ENCODE measurements at regions not wholly inside any gene's neighbourhood (a gene's known extent, or its start where the extent isn't known, plus 50 kb on each side); places are given as distances from the start of the nearest gene placed in this dataset.
"Not testable (repeated sequence)": the region's sequence is repeated elsewhere in the genome, so short reads cannot be mapped to it uniquely, and the experiment has no call there.

DNA sequence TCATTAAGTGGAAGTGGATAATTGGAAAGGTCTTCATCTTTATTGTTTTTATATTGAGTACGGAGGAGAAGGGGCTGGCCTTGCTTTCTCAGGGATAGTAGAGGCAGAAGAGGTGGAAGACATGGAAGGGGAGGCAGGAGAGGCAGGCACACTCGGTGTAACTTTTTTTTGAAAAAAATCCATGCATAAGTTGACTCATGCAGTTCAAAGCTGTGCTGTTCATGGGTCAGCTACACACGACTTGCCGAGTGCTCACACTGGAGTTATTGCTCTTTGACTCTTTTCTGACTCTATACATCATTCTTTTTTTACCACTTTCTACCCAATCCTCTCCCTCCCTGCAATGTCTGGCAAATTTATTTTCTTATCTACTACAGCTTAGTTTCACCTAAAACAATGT, 158.3 kb upstream of the AADAT start:
- DNase-seq = no peak

DNA sequence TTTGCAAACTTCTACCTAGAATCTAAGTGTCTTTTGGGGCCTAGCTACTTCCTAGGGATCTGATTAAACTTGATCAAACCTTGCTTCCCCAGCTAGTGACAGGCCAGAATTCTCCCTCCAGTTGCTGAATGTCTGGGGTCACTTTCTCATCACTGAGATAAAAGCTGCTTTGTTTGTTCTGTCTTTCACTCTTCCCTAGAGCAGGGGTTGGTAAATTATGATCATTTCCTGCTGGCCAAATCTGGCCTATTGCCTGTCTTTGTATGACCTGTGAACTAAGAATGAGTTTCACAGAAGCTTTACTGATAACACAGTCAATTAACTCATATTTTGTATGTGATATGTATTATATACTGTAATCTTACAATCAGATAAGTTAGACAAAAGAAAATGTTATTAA, 157.8 kb upstream of the AADAT start:
- no peak for DNase-seq

- no peak for DNase-seq
These were observed 154.0 kb upstream of the AADAT start for GRCh38 chr4:170243662-170244288.

- no peak for DNase-seq
These were observed 152.7 kb upstream of the AADAT start for GRCh38 chr4:170242471-170242870.

- DNase-seq = no peak
These were observed 145.0 kb upstream of the AADAT start for GRCh38 chr4:170234800-170235199.

GRCh38 chr4:170231377-170231776, 141.6 kb upstream of the AADAT start:
- no peak for DNase-seq

DNA sequence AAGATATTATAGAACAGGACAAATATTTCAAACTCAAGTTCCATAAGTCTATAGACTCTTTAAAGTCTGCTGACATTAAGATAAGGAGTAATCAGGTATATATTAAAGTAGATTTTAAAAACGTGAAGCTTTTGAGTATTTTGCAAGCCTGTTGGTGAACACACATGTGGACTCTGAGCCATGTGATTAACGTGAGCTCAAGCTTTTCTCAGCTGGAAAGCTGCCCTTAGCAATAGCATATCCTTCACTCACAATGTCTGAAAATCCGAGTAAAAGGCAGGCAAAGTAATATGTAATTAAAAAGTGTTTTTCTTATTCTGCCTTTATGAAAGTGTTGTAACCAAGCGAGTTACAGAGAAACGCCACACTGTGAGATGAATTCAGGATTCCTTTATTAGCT, 140.5 kb upstream of the AADAT start:
- DNase-seq = no peak

GRCh38 chr4:170229006-170229405, 139.2 kb upstream of the AADAT start:
- DNase-seq = no peak

GRCh38 chr4:170227928-170228327, 138.2 kb upstream of the AADAT start:
- no peak for DNase-seq

DNA sequence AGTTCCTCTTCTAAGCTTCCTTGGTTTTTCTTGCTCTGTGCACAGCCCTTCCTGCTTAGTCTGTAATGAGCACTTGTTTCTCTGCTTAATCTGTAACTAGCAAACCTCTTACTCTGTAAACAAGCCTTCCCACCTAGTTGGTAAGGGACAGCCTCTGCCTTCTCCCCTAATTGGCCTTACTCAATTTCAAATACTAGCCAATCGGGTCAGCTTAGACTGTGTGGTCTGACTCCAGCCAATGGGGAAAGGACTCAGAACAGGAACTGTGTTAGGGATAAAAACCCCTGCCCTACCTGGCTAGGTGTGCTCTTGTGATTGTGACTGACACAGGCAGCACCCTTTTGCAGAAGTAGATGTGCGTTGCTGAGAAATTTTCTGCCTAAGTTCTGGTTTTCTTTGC, 136.5 kb upstream of the AADAT start:
- DNase-seq = no peak

DNA sequence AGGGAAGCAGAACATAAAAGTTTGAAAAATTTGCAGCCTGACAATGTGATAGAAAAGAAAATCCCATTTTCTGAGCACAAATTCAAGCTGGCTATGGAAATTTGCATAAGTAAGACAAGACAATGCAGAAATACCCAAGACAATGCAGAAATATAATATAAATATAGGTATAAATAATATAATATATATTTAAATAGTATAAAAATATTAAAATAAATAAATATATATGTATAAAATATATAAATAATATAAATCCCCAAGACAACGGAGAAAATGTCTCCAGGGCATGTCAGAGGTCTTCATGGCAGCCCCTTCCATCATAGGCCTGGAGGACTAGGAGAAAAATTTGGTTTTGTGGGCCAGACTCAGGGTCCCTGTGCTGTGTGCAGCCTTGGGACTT, 125.0 kb upstream of the AADAT start:
- DNase-seq = no peak

DNA sequence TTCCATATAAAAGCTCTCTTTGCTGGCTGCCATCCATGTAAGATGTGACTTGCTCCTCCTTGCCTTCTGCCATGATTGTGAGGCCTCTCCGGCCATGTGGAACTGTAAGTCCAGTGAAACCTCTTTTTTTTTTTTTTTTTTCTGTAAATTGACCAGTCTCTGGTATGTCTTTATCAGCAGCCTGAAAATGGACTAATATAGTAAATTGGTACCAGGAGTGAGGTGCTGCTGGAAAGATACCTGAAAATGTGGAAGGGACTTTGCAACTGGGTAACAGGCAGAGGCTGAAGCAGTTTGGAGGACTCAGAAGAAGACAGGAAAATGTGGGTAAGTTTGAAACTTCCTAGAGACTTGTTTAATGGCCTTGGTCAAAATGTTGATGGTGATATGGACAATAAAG, 124.3 kb upstream of the AADAT start:
- DNase-seq = no peak

DNA sequence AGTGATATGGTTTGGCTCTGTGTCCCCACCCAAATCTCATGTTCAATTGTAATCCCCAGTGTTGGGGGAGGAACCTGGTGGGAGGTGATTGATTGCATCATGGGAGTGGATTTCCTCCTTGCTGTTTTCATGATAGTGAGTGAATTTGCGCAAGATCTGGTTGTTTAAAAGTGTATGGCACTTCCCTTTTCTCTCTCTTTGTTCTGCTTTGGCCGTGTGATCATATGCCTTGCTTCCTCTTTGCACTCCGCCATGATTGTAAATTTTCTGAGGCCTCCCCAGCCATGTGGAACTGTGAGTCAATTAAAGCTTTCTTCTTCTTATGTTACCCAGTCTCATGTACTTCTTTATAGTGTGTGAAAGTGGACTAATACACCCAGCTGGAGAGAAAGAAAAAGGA, 113.0 kb upstream of the AADAT start:
- DNase-seq = no peak

DNA sequence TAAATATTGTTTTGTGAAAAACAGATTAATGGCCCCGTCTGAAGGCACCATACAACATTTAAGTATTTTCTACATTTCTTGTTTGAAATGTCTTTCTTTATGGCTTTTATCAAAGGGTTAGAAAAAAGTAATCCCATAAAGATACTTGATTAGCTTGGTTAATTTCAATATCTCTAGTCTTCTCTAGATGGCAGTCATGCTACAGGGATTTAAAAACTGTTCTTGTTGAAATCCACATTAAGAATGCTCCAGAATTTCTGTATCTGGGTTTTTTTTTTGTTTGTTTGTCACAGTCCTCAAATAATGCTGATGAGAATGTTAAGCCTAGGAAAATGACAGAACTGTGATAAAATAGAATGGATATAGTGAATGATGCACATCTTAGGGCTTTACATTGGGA, 109.0 kb upstream of the AADAT start:
- no peak for DNase-seq

GRCh38 chr4:170194794-170195193, 105.0 kb upstream of the AADAT start:
- not testable (repeated sequence) for DNase-seq

GRCh38 chr4:170193496-170193895, 103.7 kb upstream of the AADAT start:
- no peak for DNase-seq

DNA sequence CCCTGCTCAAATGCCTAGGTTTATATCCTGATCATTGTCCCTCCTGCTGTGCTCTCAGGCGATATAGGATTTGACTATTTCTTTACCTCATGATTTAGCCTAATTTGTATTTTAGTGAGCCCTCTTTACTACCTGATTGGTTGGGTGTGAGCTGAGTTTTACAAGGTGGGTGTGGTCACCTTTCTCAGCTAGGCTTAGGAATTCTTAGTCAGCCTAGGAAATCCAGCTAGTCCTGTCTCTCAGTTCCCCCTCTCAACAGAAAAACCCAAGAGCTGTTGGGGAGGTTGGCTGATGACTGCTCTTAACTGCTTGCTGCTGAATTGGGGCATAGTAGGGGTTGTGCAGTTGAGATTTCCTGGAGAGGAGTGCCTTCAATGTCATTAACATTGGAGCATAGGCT, 100.5 kb upstream of the AADAT start:
- no peak for DNase-seq

DNA sequence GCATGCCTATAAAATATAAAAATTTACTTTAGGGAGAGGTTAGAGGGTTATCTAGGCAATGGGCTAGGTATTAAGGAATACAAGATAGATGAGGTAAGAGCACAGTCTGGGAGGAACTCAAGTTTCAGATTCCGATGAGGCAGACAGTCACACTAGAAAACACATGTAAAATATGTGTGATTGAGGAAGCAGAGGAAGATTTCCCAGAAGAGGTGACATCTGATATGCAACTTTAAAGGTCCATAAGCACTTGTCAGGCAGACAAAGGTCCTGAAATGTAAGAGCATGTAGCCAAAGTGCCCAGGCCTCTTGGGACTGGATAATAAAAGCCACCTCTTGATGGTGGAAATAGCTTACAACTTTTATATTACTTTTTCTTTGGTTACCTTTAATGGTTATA, 81.1 kb upstream of the AADAT start:
- DNase-seq = no peak

- DNase-seq = no peak
These were observed 79.9 kb upstream of the AADAT start for GRCh38 chr4:170169699-170170098.

DNA sequence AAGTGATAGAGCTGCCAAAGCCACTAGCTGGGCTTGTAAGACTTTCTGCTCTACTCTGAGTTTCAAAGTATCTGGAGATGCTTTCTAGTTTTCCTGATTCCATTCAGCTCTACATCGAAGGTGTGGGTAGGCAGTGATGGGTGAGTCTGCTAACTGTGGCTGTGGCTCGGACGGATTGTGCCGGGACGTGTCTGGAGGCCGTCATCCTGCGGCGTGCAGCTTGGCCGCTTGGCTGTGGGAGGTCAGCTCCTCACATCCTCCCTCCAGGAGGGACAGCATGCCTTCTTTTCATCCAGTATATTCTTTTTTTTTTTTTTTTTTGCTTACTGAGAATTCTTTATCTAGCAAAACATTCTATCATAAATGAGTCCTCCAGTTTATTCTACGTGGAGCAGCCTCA, 77.9 kb upstream of the AADAT start:
- no peak for DNase-seq

DNA sequence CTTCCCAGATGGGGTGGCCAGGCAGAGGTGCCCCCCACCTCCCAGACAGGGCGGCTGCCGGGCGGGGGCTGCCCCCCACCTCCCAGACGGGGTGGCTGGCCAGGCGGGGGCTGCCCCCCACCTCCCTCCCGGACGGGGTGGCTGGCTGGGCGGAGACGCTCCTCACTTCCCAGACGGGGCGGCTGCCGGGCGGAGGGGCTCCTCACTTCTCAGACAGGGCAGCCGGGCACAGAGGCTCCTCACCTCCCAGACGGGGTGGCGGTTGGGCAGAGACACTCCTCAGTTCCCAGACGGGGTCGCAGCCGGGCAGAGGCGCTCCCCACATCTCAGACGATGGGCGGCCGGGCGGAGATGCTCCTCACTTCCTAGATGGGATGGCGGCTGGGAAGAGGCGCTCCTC, 76.4 kb upstream of the AADAT start:
- not testable (repeated sequence) for DNase-seq

DNA sequence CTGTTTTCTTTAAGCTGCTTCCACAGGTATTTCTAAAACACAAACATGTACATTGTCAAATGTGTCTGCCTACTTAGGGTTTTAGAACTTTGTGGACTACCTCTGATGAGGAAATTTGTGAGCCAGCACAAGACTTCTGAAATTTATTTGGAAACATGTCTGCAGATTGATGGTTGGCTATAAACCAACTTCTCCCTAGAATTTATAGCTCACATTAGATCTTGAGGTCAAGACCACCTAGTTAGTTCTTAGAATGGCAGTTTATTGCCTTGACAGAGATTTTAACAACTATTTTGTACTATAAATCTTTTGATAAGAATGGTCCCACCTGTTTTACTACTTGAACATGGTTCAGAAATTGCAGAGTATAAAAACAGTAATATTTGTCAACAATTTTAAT, 72.7 kb upstream of the AADAT start:
- no peak for DNase-seq

GRCh38 chr4:170157670-170158069, 67.9 kb upstream of the AADAT start:
- no peak for DNase-seq

- DNase-seq = no peak
These were observed 55.4 kb upstream of the AADAT start for GRCh38 chr4:170145120-170145519.

DNA sequence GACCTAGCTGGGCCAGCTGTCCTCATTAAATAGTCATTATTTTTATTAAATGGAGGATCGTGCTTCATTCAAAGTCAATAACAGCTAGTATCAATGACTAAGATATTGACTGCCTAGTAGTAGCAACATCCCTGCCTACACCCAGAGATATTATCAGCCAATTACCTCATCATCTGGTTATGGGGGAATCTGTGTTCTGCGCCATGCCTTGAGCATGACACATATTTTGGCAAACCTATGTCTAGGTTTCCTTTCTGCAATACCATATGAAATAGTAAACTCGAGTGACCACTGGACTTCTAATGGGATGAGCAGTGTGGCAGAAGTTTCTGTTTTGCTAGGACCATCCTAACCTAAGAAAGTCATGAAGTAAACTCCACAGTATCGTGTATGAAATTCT, 50.0 kb upstream of the AADAT start:
- DNase-seq = no peak
